HEK293T (cell line): ENCODE measurements at regions not wholly inside any gene's neighbourhood (a gene's known extent, or its start where the extent isn't known, plus 50 kb on each side); places are given as distances from the start of the nearest gene placed in this dataset.

Experiments
- CTCF ChIA-PET: fragments of 350-600 bp; formaldehyde crosslinking; extraction: SDS; loops from one replicate; lab custom pipeline; 2021; ENCODE audit warnings: antibody characterized with exemption, inconsistent platforms; lab: Yijun Ruan, JAX
- POLR2A ChIA-PET: fragments of 350-600 bp; formaldehyde crosslinking; extraction: SDS; loops from one replicate; lab custom pipeline; 2020; ENCODE audit warnings: antibody characterized with exemption, inconsistent platforms; lab: Yijun Ruan, JAX
- DNase-seq: peaks from one replicate; pipeline ENCODE4 v3.0.0; 2012; ENCODE audit warnings: mixed read lengths; ENCODE audit errors: extremely low spot score
- ARNT ChIP-seq: fragments of 450-650 bp; IDR thresholded peaks from 2 replicates; pipeline ENCODE4 v1.6.1; 2017; ENCODE audit warnings: mild to moderate bottlenecking
- BHLHE40 ChIP-seq: fragments of 450-650 bp; IDR thresholded peaks from 2 replicates; pipeline ENCODE4 v1.6.1; 2016; ENCODE audit warnings: mild to moderate bottlenecking, moderate library complexity, borderline replicate concordance
- CTBP1 ChIP-seq: fragments of 450-650 bp; IDR thresholded peaks from 2 replicates; pipeline ENCODE4 v1.6.1; 2016; ENCODE audit warnings: borderline replicate concordance
- ELF4 ChIP-seq: fragments of 450-650 bp; IDR thresholded peaks from 2 replicates; pipeline ENCODE4 v1.6.1; 2017; ENCODE audit warnings: antibody characterized with exemption
- FOXA1 ChIP-seq: fragments of 450-650 bp; IDR thresholded peaks from 2 replicates; pipeline ENCODE4 v1.6.1; 2016; ENCODE audit warnings: mild to moderate bottlenecking
- FOXK2 ChIP-seq: fragments of 450-650 bp; IDR thresholded peaks from 2 replicates; pipeline ENCODE4 v1.6.1; 2016; ENCODE audit warnings: mild to moderate bottlenecking
- FOXM1 ChIP-seq: fragments of 450-650 bp; IDR thresholded peaks from 2 replicates; pipeline ENCODE4 v1.6.1; 2017; ENCODE audit warnings: mild to moderate bottlenecking, borderline replicate concordance
- HDGF ChIP-seq: fragments of 450-650 bp; IDR thresholded peaks from 2 replicates; pipeline ENCODE4 v1.6.1; 2017; ENCODE audit warnings: antibody characterized with exemption, borderline replicate concordance
- L3MBTL2 ChIP-seq: fragments of 450-650 bp; conservative IDR thresholded peaks from 2 replicates; pipeline ENCODE4 v1.6.1; 2016; ENCODE audit warnings: mild to moderate bottlenecking
- LEF1 ChIP-seq: fragments of 450-650 bp; IDR thresholded peaks from 2 replicates; pipeline ENCODE4 v1.6.1; 2017; ENCODE audit warnings: mild to moderate bottlenecking, borderline replicate concordance
- NFRKB ChIP-seq: fragments of 450-650 bp; IDR thresholded peaks from 2 replicates; pipeline ENCODE4 v1.6.1; 2016; ENCODE audit warnings: mild to moderate bottlenecking, moderate library complexity
- SP1 ChIP-seq: fragments of 450-650 bp; IDR thresholded peaks from 2 replicates; pipeline ENCODE4 v1.6.1; 2017
- SUZ12 ChIP-seq: fragments of 450-650 bp; IDR thresholded peaks from 2 replicates; pipeline ENCODE4 v1.6.1; 2016; ENCODE audit warnings: mild to moderate bottlenecking
- TARDBP ChIP-seq: fragments of 450-650 bp; IDR thresholded peaks from 2 replicates; pipeline ENCODE4 v1.6.1; 2016
- ZNF384 ChIP-seq: fragments of 450-650 bp; IDR thresholded peaks from 2 replicates; pipeline ENCODE4 v1.6.1; 2016
- TF ChIP-seq, protein P1 (sequence below): fragments of 450-650 bp; IDR thresholded peaks from 2 replicates; pipeline ENCODE4 v1.6.1; 2016

DNA sequence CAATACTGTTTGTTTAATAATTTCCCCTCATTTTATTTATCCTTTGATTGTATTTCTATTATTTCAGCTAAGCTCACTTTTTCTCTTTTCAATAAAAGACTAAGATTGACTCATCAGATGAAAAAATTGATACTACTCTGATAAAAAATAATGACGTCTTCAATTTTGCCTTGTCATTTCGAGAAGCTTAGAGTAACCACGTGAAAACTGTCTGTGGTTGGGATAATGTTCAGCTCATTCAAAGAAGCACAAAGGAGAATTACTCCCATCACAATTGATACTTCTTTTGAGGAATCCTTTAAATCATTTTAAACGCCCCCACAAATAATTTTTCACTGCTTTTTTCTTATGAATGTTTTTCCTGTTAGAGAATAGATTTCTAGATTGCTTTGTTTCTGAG, 318.7 kb upstream of the SLITRK1 start:
- TF ChIP-seq LEF1, result no peak
- ChIA-PET CTCF (interaction anchor here (0.6 kb wide), 1 partner anchor 191 kb away, joined by 3 read pairs; no protein-coding TSS in a partner anchor), POLR2A (no interaction called here)
- DNase-seq, result no peak

DNA sequence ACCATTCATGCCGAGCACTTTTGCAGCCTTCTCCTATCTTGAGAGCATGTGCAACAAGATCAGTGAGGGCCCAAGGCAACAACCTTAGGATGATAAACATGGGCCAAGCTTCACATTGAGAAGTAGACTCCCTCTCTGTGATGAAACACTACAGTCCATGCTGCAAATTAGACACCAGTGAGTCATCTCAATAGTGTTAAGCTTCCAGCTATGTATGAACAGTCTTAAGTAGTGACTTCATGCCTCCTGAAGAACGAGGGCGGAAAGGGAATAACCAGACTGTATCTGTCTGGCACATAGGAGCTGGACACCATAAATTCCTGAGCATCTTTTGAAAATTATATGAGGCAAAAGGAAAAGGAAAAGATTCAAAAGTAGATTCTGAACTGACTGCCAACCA, 309.9 kb upstream of the SLITRK1 start:
- CTCF ChIA-PET, result no interaction called here
- TF ChIP-seq SP1 (no peak), NFRKB (no peak), TARDBP (no peak), CTBP1 (no peak), FOXM1 (no peak), FOXK2 (no peak), BHLHE40 (no peak), ZNF384 (no peak)
- POLR2A ChIA-PET, result no interaction called here
- no peak for DNase-seq

DNA sequence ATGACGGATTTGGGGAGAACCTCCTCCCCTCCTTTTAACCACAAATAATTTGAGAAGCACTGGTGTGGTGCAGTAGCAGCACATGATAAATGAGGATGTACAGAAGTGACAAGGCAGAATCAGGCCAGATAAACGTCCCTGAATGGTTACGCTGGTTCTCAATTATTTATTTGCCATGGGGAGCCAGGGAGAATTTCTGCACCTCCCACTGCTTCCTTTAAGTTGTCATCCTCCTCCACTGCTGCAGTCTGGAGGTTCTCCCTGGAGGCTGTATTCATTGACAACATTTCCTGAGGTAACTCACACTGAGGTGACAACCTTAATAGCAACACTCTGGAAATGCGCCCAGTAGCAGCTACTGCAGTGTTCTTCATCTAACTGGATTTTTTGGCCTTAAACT, 308.9 kb upstream of the SLITRK1 start:
- CTCF ChIA-PET, result no interaction called here
- no peak for TF ChIP-seq CTBP1
- no peak for TF ChIP-seq ELF4
- no peak for TF ChIP-seq SUZ12
- no peak for TF ChIP-seq ARNT
- TF ChIP-seq, protein P1, sequence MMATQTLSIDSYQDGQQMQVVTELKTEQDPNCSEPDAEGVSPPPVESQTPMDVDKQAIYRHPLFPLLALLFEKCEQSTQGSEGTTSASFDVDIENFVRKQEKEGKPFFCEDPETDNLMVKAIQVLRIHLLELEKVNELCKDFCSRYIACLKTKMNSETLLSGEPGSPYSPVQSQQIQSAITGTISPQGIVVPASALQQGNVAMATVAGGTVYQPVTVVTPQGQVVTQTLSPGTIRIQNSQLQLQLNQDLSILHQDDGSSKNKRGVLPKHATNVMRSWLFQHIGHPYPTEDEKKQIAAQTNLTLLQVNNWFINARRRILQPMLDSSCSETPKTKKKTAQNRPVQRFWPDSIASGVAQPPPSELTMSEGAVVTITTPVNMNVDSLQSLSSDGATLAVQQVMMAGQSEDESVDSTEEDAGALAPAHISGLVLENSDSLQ, result no peak
- TF ChIP-seq L3MBTL2, result no peak
- TF ChIP-seq TARDBP, result no peak
- no peak for TF ChIP-seq NFRKB
- no peak for TF ChIP-seq LEF1
- TF ChIP-seq ZNF384, result no peak
- TF ChIP-seq FOXM1, result no peak
- TF ChIP-seq FOXK2, result no peak
- TF ChIP-seq SP1, result no peak
- TF ChIP-seq FOXA1, result no peak
- no peak for TF ChIP-seq BHLHE40
- TF ChIP-seq HDGF, result no peak
- POLR2A ChIA-PET, result no interaction called here
- DNase-seq, result no peak

DNA sequence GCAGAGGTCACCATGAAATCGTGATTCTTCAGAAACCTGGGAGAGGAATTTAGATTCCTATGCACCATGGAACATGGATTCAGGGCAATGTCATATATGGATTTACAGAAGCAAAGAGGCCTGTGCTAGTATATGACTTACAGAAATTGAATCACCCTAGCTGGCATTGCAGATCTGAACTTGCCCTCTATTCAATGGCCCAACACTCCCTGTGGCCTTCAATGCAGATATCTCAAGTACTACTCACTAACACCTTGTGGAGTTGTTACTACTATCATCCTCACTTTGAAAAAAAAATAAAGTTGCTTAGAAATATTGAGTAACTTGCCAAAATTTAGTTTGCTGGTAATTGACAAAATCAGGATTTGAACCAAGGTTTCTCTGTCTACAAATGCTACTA, 305.4 kb upstream of the SLITRK1 start:
- DNase-seq, result no peak
- ChIA-PET CTCF (no interaction called here), POLR2A (no interaction called here)
- TF ChIP-seq L3MBTL2 (no peak), SP1 (no peak), FOXK2 (no peak), NFRKB (no peak), ELF4 (no peak), TARDBP (no peak), ZNF384 (no peak), BHLHE40 (no peak), ARNT (no peak), FOXM1 (no peak), CTBP1 (no peak), FOXA1 (no peak), LEF1 (no peak), SUZ12 (no peak), HDGF (no peak)
- TF ChIP-seq, protein P1, result no peak

DNA sequence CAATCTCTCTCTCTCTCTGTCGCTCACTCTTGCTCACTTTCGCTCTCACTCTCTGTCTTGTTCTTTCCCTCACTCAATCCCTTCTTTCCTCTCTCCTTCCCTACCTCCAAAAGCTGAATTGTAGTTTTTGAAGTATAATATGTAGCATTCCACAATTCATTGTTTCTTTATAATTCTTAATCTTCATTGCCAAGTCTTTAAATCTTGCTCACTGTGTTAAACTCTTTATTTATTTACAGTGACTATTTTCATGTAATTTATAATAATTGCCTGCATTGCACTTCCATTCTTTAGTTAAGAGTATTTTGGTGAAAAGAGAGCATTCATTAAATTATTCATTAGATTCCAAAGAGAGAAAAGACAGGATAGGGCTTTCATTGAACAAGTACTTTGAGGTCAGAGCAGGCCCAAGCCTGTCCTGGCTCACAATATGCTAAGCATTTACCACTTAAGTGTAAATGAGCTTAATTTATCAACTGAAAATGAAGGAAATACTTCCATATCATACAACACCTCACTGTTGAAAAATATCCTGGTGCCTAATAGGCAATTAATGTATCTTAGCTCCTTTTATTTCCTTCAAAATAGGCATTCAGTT, 257.4 kb upstream of the SLITRK1 start:
- DNase-seq, result no peak
- no peak for TF ChIP-seq L3MBTL2
- TF ChIP-seq SUZ12, result no peak
- no peak for TF ChIP-seq FOXM1
- no peak for TF ChIP-seq FOXK2
- TF ChIP-seq ZNF384, result no peak
- CTCF ChIA-PET, result no interaction called here
- POLR2A ChIA-PET, result no interaction called here

DNA sequence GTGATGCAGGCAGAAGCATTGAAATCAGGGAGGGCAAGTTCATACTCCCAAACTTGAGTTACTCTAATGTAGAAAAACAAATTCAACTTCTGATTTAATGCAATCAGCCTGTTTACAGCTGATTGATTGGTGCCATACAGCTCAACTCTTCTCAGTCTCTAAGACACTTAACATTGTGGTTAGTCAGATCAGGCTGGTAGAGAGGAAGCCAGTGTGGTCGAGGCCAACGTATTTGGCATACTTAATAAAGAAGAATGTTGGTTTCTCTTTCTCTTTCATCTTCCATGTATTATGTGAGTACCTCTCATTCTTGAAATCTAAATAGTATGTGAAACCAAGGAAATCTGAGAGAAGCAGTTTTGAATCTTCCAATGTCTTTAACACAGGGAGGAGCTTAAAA, 255.0 kb upstream of the SLITRK1 start:
- DNase-seq, result no peak
- CTCF ChIA-PET, result no interaction called here

DNA sequence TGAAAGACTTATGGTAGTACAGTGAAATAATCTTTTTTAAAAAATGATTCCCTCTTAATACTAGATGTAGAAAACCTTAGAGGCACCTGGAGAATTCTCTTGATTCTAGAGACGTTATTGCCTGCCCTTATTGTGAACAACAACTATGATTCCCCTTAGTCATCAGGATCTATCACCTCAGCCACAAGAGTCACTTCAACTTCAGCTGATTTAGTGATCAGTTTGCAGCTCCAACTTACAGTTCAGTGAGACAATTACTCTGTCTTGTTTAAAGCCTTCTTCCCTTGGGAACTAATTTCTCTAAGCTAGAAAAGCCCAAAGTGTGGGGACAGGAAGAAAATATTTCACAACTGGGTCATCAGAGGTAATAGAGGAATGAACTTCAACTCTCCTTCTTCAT, 254.3 kb upstream of the SLITRK1 start:
- DNase-seq, result no peak
- no peak for TF ChIP-seq FOXA1
- no peak for TF ChIP-seq LEF1
- TF ChIP-seq, protein P1, result no peak
- TF ChIP-seq SUZ12, result no peak
- no peak for TF ChIP-seq HDGF
- TF ChIP-seq FOXK2, result no peak
- TF ChIP-seq ARNT, result no peak
- ChIA-PET POLR2A (no interaction called here), CTCF (no interaction called here)

More for the DNA sequence above, 255.0 kb upstream of the SLITRK1 start:
- POLR2A ChIA-PET, result no interaction called here
- TF ChIP-seq FOXA1 (no peak), L3MBTL2 (no peak), BHLHE40 (no peak), SUZ12 (no peak), ELF4 (no peak), HDGF (no peak), LEF1 (no peak), SP1 (no peak), FOXK2 (no peak)
